ENCODE measurements at regions not wholly inside any gene's neighbourhood (a gene's known extent, or its start where the extent isn't known, plus 50 kb on each side); places are given as distances from the start of the nearest gene placed in this dataset.

- TF ChIP-seq EP300 (IDR thresholded peaks at IDR 0.05) (no peak), POLR2AphosphoS5 (IDR thresholded peaks at IDR 0.05) (no peak), POLR2A (IDR thresholded peaks at IDR 0.05) (no peak), CTCF (IDR thresholded peaks at IDR 0.05) (no peak)
- ATAC-seq, result no peak
- Histone ChIP-seq H3K4me3 (no peak overlapping the region), H3K4me1 (no peaks in the 10 kb centered on the region), H3K27ac (no peak overlapping the region), H3K36me3 (no peaks in the 10 kb centered on the region), H3K27me3 (no peaks in the 10 kb centered on the region), H3K9me3 (no peaks in the 10 kb centered on the region)
- 91 to 92% methylated on average over 5 of the region's 6 CpGs for WGBS, 2 donors (ENCODE audit: low coverage in 1 of 2)
Measured at GRCh38 chr19:31095100-31095804, 254.0 kb downstream of the TSHZ3 start.

GRCh38 chr19:31092274-31092673 lies 257.0 kb downstream of the TSHZ3 start:
- H3K9me3 ChIP-seq, result no peaks in the 10 kb centered on the region
- H3K27me3 ChIP-seq, result no peaks in the 10 kb centered on the region
- no peak overlapping the region for H3K4me3 ChIP-seq
- H3K27ac ChIP-seq, result no peak overlapping the region
- no peak for ATAC-seq
- no peaks in the 10 kb centered on the region for H3K4me1 ChIP-seq
- WGBS, 2 donors (ENCODE audit: low coverage in 1 of 2), result 51 to 55% methylated on average over 6 to 7 of the region's 11 CpGs
- H3K36me3 ChIP-seq, result no peaks in the 10 kb centered on the region
- TF ChIP-seq POLR2A (IDR thresholded peaks at IDR 0.05) (no peak), CTCF (IDR thresholded peaks at IDR 0.05) (no peak), EP300 (IDR thresholded peaks at IDR 0.05) (no peak), POLR2AphosphoS5 (IDR thresholded peaks at IDR 0.05) (no peak)

DNA sequence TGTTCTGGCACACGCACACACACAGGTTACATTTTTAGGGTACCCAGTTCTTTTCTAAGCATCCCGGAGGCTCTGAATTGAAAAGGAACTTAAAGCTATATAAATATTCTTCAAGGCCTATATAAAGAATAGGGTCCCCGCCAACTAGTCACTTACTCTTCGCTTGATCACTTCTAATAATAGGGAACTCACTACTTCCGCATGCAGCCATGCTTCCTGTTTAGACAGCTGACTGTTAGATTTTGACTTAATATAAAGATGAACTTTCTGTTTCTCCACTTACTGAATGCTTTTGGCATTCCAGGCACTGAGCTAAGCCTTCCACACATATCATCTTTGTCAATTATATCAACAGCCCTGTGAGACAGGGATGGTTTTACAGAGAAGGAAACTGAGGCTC lies 259.6 kb downstream of the TSHZ3 start:
- ATAC-seq, result no peak
- no peaks in the 10 kb centered on the region for H3K9me3 ChIP-seq
- WGBS, 2 donors (ENCODE audit: low coverage in 1 of 2), result 72 to 86% methylated on average over 4 to 5 of the region's 5 CpGs
- no peak overlapping the region for H3K4me3 ChIP-seq
- H3K27ac ChIP-seq, result no peak overlapping the region
- H3K27me3 ChIP-seq, result no peaks in the 10 kb centered on the region
- no peaks in the 10 kb centered on the region for H3K4me1 ChIP-seq
- TF ChIP-seq POLR2A (IDR thresholded peaks at IDR 0.05) (no peak), CTCF (IDR thresholded peaks at IDR 0.05) (no peak), EP300 (IDR thresholded peaks at IDR 0.05) (no peak), POLR2AphosphoS5 (IDR thresholded peaks at IDR 0.05) (no peak)
- H3K36me3 ChIP-seq, result no peaks in the 10 kb centered on the region

- WGBS, 2 donors (ENCODE audit: low coverage in 1 of 2), result 85 to 89% methylated on average over 4 of the region's 4 CpGs
- H3K4me1 ChIP-seq, result no peaks in the 10 kb centered on the region
- TF ChIP-seq POLR2A (IDR thresholded peaks at IDR 0.05) (no peak), POLR2AphosphoS5 (IDR thresholded peaks at IDR 0.05) (no peak), CTCF (IDR thresholded peaks at IDR 0.05) (no peak), EP300 (IDR thresholded peaks at IDR 0.05) (no peak)
- no peak overlapping the region for H3K4me3 ChIP-seq
- no peaks in the 10 kb centered on the region for H3K9me3 ChIP-seq
- ATAC-seq, result no peak
- H3K27ac ChIP-seq, result no peak overlapping the region
- no peaks in the 10 kb centered on the region for H3K36me3 ChIP-seq
- H3K27me3 ChIP-seq, result no peaks in the 10 kb centered on the region
Measured at GRCh38 chr19:31085125-31085524, 264.1 kb downstream of the TSHZ3 start.

GRCh38 chr19:31083105-31083504 lies 266.1 kb downstream of the TSHZ3 start:
- ATAC-seq, result no peak
- no peak overlapping the region for H3K27ac ChIP-seq
- H3K9me3 ChIP-seq, result no peaks in the 10 kb centered on the region
- H3K27me3 ChIP-seq, result no peaks in the 10 kb centered on the region
- WGBS, 2 donors (ENCODE audit: low coverage in 1 of 2), result 41 to 83% methylated on average over 2 of the region's 3 CpGs
- H3K36me3 ChIP-seq, result no peaks in the 10 kb centered on the region
- no peak overlapping the region for H3K4me3 ChIP-seq
- no peaks in the 10 kb centered on the region for H3K4me1 ChIP-seq
- TF ChIP-seq POLR2AphosphoS5 (IDR thresholded peaks at IDR 0.05) (no peak), CTCF (IDR thresholded peaks at IDR 0.05) (no peak), EP300 (IDR thresholded peaks at IDR 0.05) (no peak), POLR2A (IDR thresholded peaks at IDR 0.05) (no peak)

Data from gastroesophageal sphincter (tissue), 4 donors.